Cardiac fibroblast (primary cell): ENCODE measurements at regions not wholly inside any gene's neighbourhood (a gene's known extent, or its start where the extent isn't known, plus 50 kb on each side); places are given as distances from the start of the nearest gene placed in this dataset.
A peak's percentile ranks its signal among the peaks of the same experiment; 100 is the strongest.
"Not testable (repeated sequence)": the region's sequence is repeated elsewhere in the genome, so short reads cannot be mapped to it uniquely, and the experiment has no call there.

Source experiments
- DNase-seq, 2 donors: peaks; one replicate each; pipeline versions ENCODE4 v3.0.0 to v3.0.0-alpha.2; 2010; ENCODE audit warnings: low read depth in 2 of 2
- H3K4me3 ChIP-seq, 2 donors: replicated peaks in 1 of 2; 1 replicate in 1 of 2; 2 replicates in 1 of 2; pipeline ENCODE4 v1.5.1; 2011; ENCODE audit warnings: low read depth in 2 of 2, low read length in 2 of 2, mild to moderate bottlenecking in 2 of 2, moderate library complexity in 1 of 2
- CTCF ChIP-seq: IDR thresholded peaks from one replicate; pipeline ENCODE4 v1.5.1; 2011; ENCODE audit warnings: low read depth, mild to moderate bottlenecking, low read length, inconsistent platforms

- TF ChIP-seq CTCF, result no peak
- no peak overlapping the region for H3K4me3 ChIP-seq
- DNase-seq, result no peak
Observed at GRCh38 chr7:35871856-35872255, 71.0 kb downstream of the SEPTIN7 start.

DNA sequence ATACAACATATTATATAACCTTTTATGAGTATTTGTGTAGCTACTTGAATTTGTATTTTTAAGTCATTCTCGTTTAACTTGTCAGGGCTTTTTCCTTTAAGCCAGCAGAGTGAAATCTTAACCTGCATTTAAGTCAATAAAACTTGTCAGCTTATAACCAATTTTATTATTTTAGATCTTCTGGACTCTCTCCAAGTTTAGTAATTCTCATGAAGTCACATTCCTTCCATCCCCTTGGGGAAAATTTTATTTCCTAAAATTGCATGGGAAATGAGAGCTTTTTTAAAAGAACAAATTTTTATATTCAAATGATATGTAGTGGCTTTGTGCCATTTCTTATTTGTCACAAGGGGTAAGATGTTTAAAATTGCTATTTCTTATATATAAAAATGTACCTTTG lies 74.0 kb downstream of the SEPTIN7 start:
- peak; percentile 29 to 59 for DNase-seq
- no peak for TF ChIP-seq CTCF
- H3K4me3 ChIP-seq, result no peak overlapping the region

GRCh38 chr7:35875292-35875691 lies 74.4 kb downstream of the SEPTIN7 start:
- DNase-seq, result peak; percentile 53 to 83
- TF ChIP-seq CTCF, result no peak
- H3K4me3 ChIP-seq, result no peak overlapping the region

- H3K4me3 ChIP-seq, result no peak overlapping the region
- DNase-seq, result peak in 1 of 2 donors; percentile 48
- no peak for TF ChIP-seq CTCF
Observed at GRCh38 chr7:35878351-35878750, 77.5 kb downstream of the SEPTIN7 start.

GRCh38 chr7:35887430-35887829 lies 86.6 kb downstream of the SEPTIN7 start:
- DNase-seq, H3K4me3 ChIP-seq: not testable (repeated sequence)

DNA sequence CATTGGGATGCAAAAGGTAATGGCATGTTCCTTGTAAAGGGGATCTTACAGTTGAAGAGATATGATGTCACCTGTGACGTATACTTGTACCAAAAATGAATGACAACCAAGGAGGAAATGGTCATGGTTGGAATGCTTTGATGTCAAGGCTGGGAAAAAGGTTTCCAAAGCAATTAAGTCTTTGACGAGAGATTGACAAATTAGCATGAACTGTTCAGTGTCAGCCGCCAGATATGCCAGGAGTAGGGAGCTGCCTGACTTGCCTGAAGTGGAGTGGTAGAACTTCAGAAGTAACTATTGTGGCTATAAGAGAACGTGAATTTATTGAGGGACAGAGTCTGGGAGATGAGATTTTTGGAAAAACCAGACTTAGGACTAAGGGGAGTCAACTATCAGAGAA lies 88.1 kb downstream of the SEPTIN7 start:
- H3K4me3 ChIP-seq, result no peak overlapping the region
- no peak for DNase-seq
- no peak for TF ChIP-seq CTCF

DNA sequence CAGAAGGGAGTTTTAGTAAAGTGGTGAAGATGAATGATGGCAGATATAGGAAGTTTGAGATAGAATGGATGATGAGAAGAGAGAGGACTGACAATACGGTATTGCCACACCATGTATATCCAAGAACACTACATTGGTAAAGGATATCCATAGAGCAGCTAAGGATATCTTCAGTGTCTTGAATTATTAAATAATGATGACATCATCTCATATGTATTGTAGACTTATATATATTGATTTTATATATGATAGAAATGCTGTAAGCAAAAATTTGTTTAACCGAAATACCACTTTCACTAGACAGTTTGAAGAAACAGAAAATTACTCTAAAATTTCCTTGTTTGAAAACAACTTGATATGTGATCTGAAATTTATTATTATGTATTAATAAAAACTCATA lies 89.0 kb downstream of the SEPTIN7 start:
- no peak for TF ChIP-seq CTCF
- DNase-seq, result no peak
- no peak overlapping the region for H3K4me3 ChIP-seq
